Chondrocyte (in vitro differentiated cells): ENCODE measurements at regions not wholly inside any gene's neighbourhood (a gene's known extent, or its start where the extent isn't known, plus 50 kb on each side); places are given as distances from the start of the nearest gene placed in this dataset.

ENCODE experiments used
- DNase-seq: peaks from one replicate; pipeline ENCODE4 v3.0.0; 2021; ENCODE audit warnings: mixed read lengths, low spot score
- H3K27ac Mint-ChIP-seq: one replicate; pipeline ENCODE4 v1.8.0; 2021; ENCODE audit warnings: mild to moderate bottlenecking, moderate library complexity, mixed read lengths; ENCODE audit not compliant: unreplicated experiment
- H3K27me3 Mint-ChIP-seq: 2 replicates; pipeline ENCODE4 v1.8.0; 2021; ENCODE audit warnings: low read depth, mixed read lengths
- H3K36me3 Mint-ChIP-seq: 2 replicates; pipeline ENCODE4 v1.8.0; 2021; ENCODE audit warnings: low read depth, mixed read lengths
- H3K4me1 Mint-ChIP-seq: 2 replicates; pipeline ENCODE4 v1.8.0; 2021; ENCODE audit warnings: low read depth, mild to moderate bottlenecking, mixed read lengths
- H3K4me3 Mint-ChIP-seq: one replicate; pipeline ENCODE4 v1.8.0; 2021; ENCODE audit warnings: mild to moderate bottlenecking, moderate library complexity, mixed read lengths; ENCODE audit not compliant: unreplicated experiment
- H3K9me3 Mint-ChIP-seq: 2 replicates; pipeline ENCODE4 v1.8.0; 2021; ENCODE audit warnings: low read depth, mixed read lengths
- CTCF ChIP-seq: fragments of 200-600 bp; sonication (generic); IDR thresholded peaks from 2 replicates; pipeline ENCODE4 v1.5.0; 2021; ENCODE audit warnings: antibody characterized with exemption, mild to moderate bottlenecking, moderate library complexity

GRCh38 chr15:94164202-94164807, 67.1 kb upstream of the MCTP2 start:
- no peaks in the 10 kb centered on the region for H3K36me3 Mint-ChIP-seq

GRCh38 chr15:94162939-94163338, 68.4 kb upstream of the MCTP2 start:
- Mint-ChIP-seq H3K4me1 (no peaks in the 10 kb centered on the region), H3K9me3 (no peaks in the 10 kb centered on the region), H3K27ac (no peak overlapping the region), H3K4me3 (no peak overlapping the region), H3K36me3 (no peaks in the 10 kb centered on the region), H3K27me3 (peaks cover 5% of the 10 kb centered on the region)
- no peak for DNase-seq
- no peak for TF ChIP-seq CTCF

More at GRCh38 chr15:94164202-94164807, 67.1 kb upstream of the MCTP2 start:
- Mint-ChIP-seq H3K4me1 (no peaks in the 10 kb centered on the region), H3K9me3 (no peaks in the 10 kb centered on the region), H3K27me3 (peaks cover 5% of the 10 kb centered on the region), H3K27ac (no peak overlapping the region), H3K4me3 (no peak overlapping the region)
- TF ChIP-seq CTCF, result peak; percentile 96
- no peak for DNase-seq

DNA sequence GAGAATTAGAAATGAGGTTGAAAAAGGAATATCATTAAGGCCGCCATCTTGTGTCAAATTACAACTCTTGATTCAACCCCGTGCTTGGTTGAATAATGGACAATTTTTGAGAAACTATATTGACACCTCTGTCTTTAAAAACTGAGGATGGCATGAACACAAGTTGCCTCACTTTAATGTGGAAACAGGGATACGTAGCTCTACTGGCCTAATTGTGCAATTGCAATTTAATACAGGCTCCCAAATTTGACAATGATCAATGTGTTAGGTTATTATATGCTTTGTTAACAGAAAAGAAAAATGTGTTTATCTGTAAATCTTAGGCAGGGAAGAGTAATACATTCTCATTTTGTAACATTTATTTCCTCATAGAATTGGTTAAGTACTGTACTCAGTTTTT, 77.1 kb upstream of the MCTP2 start:
- TF ChIP-seq CTCF, result no peak
- no peak for DNase-seq
- peaks cover 7% of the 10 kb centered on the region for H3K27me3 Mint-ChIP-seq
- peaks cover 11% of the 10 kb centered on the region for H3K9me3 Mint-ChIP-seq
- H3K4me3 Mint-ChIP-seq, result no peak overlapping the region
- H3K27ac Mint-ChIP-seq, result no peak overlapping the region
- peaks cover 2% of the 10 kb centered on the region for H3K36me3 Mint-ChIP-seq
- H3K4me1 Mint-ChIP-seq, result no peaks in the 10 kb centered on the region

DNA sequence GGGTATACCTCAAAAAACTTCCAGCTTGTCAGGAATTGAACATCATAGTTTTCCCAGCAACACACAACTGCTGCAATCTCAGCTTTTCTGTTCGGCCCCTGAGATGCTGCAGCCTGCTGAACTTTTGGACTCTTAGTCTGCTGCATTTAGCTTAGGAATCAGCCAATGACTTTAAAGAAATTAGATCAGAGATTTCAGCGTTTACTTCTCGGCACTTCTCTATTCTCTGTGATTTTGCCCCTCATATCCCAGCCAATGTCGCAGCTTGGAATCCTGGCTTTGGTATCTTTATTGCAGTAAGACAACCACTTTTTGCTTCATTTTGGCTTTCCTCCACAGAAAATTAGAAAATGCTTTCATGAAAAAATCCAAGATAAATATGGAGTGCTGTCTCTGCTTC, 86.3 kb upstream of the MCTP2 start:
- peaks cover 9% of the 10 kb centered on the region for H3K27me3 Mint-ChIP-seq
- no peaks in the 10 kb centered on the region for H3K36me3 Mint-ChIP-seq
- no peak for TF ChIP-seq CTCF
- H3K4me3 Mint-ChIP-seq, result no peak overlapping the region
- no peak for DNase-seq
- peaks cover 17% of the 10 kb centered on the region for H3K9me3 Mint-ChIP-seq
- no peaks in the 10 kb centered on the region for H3K4me1 Mint-ChIP-seq
- H3K27ac Mint-ChIP-seq, result no peak overlapping the region

GRCh38 chr15:94141802-94142201, 89.6 kb upstream of the MCTP2 start:
- Mint-ChIP-seq H3K4me1 (no peaks in the 10 kb centered on the region), H3K36me3 (no peaks in the 10 kb centered on the region), H3K9me3 (peaks cover 14% of the 10 kb centered on the region), H3K27ac (no peak overlapping the region), H3K27me3 (peaks cover 25% of the 10 kb centered on the region), H3K4me3 (no peak overlapping the region)
- no peak for DNase-seq
- TF ChIP-seq CTCF, result no peak
